MM.1S (cell line): ENCODE measurements at regions not wholly inside any gene's neighbourhood (a gene's known extent, or its start where the extent isn't known, plus 50 kb on each side); places are given as distances from the start of the nearest gene placed in this dataset.

ENCODE experiments used
- DNase-seq: peaks from one replicate; pipeline ENCODE4 v3.0.0-alpha.2; 2015
- H2AFZ ChIP-seq: fragments of 300-600 bp; sonication (generic); 2 replicates; pipeline ENCODE4 v1.6.0; 2016; ENCODE audit warnings: antibody characterized with exemption, low read length
- H3F3A ChIP-seq: fragments of 300-600 bp; sonication (generic); 2 replicates; pipeline ENCODE4 v1.6.1; 2016; ENCODE audit warnings: mild to moderate bottlenecking, antibody characterized with exemption, low read length, moderate library complexity, mixed read lengths; ENCODE audit not compliant: insufficient read depth
- H3K27ac ChIP-seq: fragments of 300-600 bp; sonication (generic); 2 replicates; pipeline ENCODE4 v1.5.1; 2016; ENCODE audit warnings: mild to moderate bottlenecking, low read length
- H3K27me3 ChIP-seq: fragments of 300-600 bp; sonication (generic); replicated peaks from 2 replicates; pipeline ENCODE4 v1.6.0; 2016; ENCODE audit warnings: low read length; ENCODE audit not compliant: insufficient read depth
- H3K36me3 ChIP-seq: fragments of 300-600 bp; sonication (generic); replicated peaks from 2 replicates; pipeline ENCODE4 v1.6.1; 2016; ENCODE audit warnings: mild to moderate bottlenecking, low read length, mixed read lengths; ENCODE audit not compliant: insufficient read depth
- H3K4me1 ChIP-seq: fragments of 300-600 bp; sonication (generic); 2 replicates; pipeline ENCODE4 v1.6.1; 2016; ENCODE audit warnings: low read length, mixed read lengths
- H3K4me2 ChIP-seq: fragments of 300-600 bp; sonication (generic); 2 replicates; pipeline ENCODE4 v1.6.0; 2016; ENCODE audit warnings: low read depth, low read length
- H3K4me3 ChIP-seq: fragments of 300-600 bp; sonication (generic); 2 replicates; pipeline ENCODE4 v1.5.1; 2016; ENCODE audit warnings: low read length, mixed read lengths
- H3K79me2 ChIP-seq: fragments of 300-600 bp; sonication (generic); 2 replicates; pipeline ENCODE4 v1.6.1; 2016; ENCODE audit warnings: mixed run types, low read length, mixed read lengths
- H3K9ac ChIP-seq: fragments of 300-600 bp; sonication (generic); 2 replicates; pipeline ENCODE4 v1.6.1; 2016; ENCODE audit warnings: low read length, mixed read lengths
- H3K9me2 ChIP-seq: fragments of 300-600 bp; sonication (generic); replicated peaks from 2 replicates; pipeline ENCODE4 v1.6.1; 2016; ENCODE audit warnings: mild to moderate bottlenecking, low read length, mixed read lengths; ENCODE audit not compliant: insufficient read depth
- H3K9me3 ChIP-seq: fragments of 300-600 bp; sonication (generic); replicated peaks from 2 replicates; pipeline ENCODE4 v1.6.1; 2016; ENCODE audit warnings: mild to moderate bottlenecking, low read length, mixed read lengths; ENCODE audit not compliant: insufficient read depth
- H4K20me1 ChIP-seq: fragments of 300-600 bp; sonication (generic); 2 replicates; pipeline ENCODE4 v1.6.1; 2016; ENCODE audit warnings: mild to moderate bottlenecking, low read length, moderate library complexity, mixed read lengths; ENCODE audit not compliant: insufficient read depth
- EZH2 ChIP-seq: fragments of 300-600 bp; sonication (generic); optimal IDR thresholded peaks from 2 replicates; pipeline ENCODE3; 2017; ENCODE audit warnings: low read depth, mild to moderate bottlenecking, antibody characterized with exemption, low read length, mixed read lengths
- EZH2phosphoT487 ChIP-seq: fragments of 300-600 bp; sonication (generic); IDR thresholded peaks from 2 replicates; pipeline ENCODE4 v1.6.1; 2018; ENCODE audit warnings: antibody characterized with exemption, low read length
- TF ChIP-seq, protein P1 (sequence below): fragments of 300-600 bp; sonication (generic); IDR thresholded peaks from 2 replicates; pipeline ENCODE4 v1.5.1; 2016; ENCODE audit warnings: antibody characterized with exemption, low read length, mixed read lengths

DNA sequence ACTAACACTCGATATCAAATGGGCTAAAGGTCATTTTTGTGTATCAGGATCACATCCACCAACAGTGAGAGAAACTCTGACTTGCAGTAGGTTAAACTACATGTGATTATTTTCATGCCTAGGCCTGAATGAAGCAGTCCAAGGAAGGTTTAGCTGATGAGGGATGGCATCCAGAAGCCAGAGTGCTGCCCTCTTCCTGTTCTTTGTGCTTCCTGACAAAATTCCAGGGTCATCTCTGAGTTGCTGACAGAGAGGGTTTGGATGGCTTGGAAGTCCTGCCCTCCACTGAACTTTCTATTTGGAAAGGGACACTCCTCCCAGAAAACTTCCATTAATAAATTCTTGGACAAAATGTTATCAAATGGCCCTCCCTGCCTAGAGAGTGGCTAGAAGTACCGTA, 728.3 kb upstream of the SLC10A2 start:
- TF ChIP-seq EZH2: no peak
- no peaks in the 10 kb centered on the region for H3K4me1 ChIP-seq
- H3F3A ChIP-seq: no peaks in the 10 kb centered on the region
- DNase-seq: no peak
- H2AFZ ChIP-seq: no peak overlapping the region
- no peak overlapping the region for H3K9ac ChIP-seq
- H3K4me2 ChIP-seq: no peak overlapping the region
- H3K9me3 ChIP-seq: no peaks in the 10 kb centered on the region
- no peaks in the 10 kb centered on the region for H3K9me2 ChIP-seq
- no peak overlapping the region for H3K27ac ChIP-seq
- no peaks in the 10 kb centered on the region for H4K20me1 ChIP-seq
- no peaks in the 10 kb centered on the region for H3K36me3 ChIP-seq
- H3K79me2 ChIP-seq: no peaks in the 10 kb centered on the region
- no peak overlapping the region for H3K4me3 ChIP-seq
- no peaks in the 10 kb centered on the region for H3K27me3 ChIP-seq

DNA sequence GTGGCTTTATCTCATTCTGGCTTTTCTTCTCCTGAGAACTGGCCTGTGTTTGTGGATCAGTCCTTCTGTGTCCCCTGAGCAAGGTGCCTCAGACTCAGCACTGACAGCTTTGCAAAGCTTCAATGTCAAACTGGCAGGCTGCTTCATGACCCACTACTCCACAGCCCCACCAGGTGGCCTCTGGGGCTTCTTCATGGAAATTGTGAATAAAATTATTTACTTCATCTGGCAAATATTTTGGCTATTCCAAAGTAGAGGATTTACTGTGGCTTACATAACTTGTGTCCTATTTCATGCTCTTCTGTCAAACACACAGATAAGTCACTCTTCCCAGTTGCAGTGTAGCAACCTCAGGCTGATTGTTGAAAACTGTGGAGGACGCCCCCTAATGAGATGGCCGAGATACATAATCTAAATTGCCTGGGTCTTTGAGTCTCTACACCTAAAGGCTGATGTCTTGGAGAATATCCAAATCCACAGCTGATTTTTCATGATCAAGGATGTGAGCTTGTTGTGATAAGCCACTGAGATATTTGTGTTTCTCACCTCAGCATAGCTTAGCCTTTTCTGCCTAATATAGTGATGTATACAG, 721.9 kb upstream of the SLC10A2 start:
- no peaks in the 10 kb centered on the region for H3K36me3 ChIP-seq
- no peak overlapping the region for H3K4me2 ChIP-seq
- no peak for DNase-seq
- H4K20me1 ChIP-seq: no peaks in the 10 kb centered on the region
- no peak for TF ChIP-seq EZH2phosphoT487
- TF ChIP-seq, protein P1, sequence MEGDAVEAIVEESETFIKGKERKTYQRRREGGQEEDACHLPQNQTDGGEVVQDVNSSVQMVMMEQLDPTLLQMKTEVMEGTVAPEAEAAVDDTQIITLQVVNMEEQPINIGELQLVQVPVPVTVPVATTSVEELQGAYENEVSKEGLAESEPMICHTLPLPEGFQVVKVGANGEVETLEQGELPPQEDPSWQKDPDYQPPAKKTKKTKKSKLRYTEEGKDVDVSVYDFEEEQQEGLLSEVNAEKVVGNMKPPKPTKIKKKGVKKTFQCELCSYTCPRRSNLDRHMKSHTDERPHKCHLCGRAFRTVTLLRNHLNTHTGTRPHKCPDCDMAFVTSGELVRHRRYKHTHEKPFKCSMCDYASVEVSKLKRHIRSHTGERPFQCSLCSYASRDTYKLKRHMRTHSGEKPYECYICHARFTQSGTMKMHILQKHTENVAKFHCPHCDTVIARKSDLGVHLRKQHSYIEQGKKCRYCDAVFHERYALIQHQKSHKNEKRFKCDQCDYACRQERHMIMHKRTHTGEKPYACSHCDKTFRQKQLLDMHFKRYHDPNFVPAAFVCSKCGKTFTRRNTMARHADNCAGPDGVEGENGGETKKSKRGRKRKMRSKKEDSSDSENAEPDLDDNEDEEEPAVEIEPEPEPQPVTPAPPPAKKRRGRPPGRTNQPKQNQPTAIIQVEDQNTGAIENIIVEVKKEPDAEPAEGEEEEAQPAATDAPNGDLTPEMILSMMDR: peak; percentile 16
- no peak for TF ChIP-seq EZH2
- no peak overlapping the region for H3K9ac ChIP-seq
- no peaks in the 10 kb centered on the region for H3K79me2 ChIP-seq
- H3K9me2 ChIP-seq: no peaks in the 10 kb centered on the region
- H3K27me3 ChIP-seq: no peaks in the 10 kb centered on the region
- no peak overlapping the region for H2AFZ ChIP-seq
- no peaks in the 10 kb centered on the region for H3K4me1 ChIP-seq
- H3K9me3 ChIP-seq: no peaks in the 10 kb centered on the region
- no peak overlapping the region for H3K4me3 ChIP-seq
- no peaks in the 10 kb centered on the region for H3F3A ChIP-seq
- H3K27ac ChIP-seq: no peak overlapping the region

DNA sequence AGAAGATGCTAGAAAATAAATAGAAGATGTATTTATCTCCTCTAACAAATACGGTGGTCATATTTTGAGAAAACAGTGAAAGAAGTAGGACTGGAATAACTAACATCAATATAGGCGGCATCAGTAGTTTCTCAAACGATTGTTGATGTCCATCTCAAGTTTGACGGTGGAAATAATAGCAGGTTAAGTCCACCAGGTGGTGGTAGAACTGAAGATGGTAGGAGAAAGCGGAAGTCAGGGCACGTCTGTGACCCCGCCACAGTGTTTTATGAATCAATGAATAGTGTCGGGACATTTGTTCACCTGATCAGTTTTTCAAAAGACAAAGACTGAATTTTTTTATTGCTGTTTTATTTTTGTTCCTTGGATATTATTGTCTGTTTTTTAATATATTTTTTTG, 706.4 kb upstream of the SLC10A2 start:
- no peaks in the 10 kb centered on the region for H3K9me2 ChIP-seq
- H3K27me3 ChIP-seq: no peaks in the 10 kb centered on the region
- no peak overlapping the region for H2AFZ ChIP-seq
- no peak for TF ChIP-seq EZH2phosphoT487
- no peak for TF ChIP-seq EZH2
- TF ChIP-seq, protein P1: no peak
- no peaks in the 10 kb centered on the region for H3K9me3 ChIP-seq
- DNase-seq: no peak
- H3K9ac ChIP-seq: no peak overlapping the region
- no peak overlapping the region for H3K4me2 ChIP-seq
- no peaks in the 10 kb centered on the region for H3F3A ChIP-seq
- no peaks in the 10 kb centered on the region for H3K36me3 ChIP-seq
- no peaks in the 10 kb centered on the region for H4K20me1 ChIP-seq
- H3K27ac ChIP-seq: no peak overlapping the region
- H3K4me1 ChIP-seq: no peaks in the 10 kb centered on the region
- no peak overlapping the region for H3K4me3 ChIP-seq
- no peaks in the 10 kb centered on the region for H3K79me2 ChIP-seq

DNA sequence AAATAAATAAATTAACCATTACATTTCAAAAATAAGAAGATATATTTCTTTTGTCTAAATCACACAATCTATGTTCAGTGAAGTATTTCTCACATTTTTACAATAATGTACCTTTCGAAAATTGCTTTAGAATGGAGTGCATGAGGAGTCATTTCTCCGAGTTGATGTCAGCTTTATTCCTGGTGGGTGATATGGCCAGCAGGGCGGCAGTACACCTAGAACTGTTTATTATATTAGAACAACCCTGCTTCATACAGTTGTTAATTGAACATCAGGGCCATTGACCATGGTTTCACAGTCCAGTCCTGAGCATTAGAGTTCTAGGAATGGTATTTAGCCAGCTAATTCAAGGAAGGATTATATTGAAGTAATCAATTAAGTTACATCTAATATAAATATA, 696.3 kb upstream of the SLC10A2 start:
- H3K4me3 ChIP-seq: no peak overlapping the region
- no peak overlapping the region for H3K4me2 ChIP-seq
- no peaks in the 10 kb centered on the region for H3K4me1 ChIP-seq
- no peak overlapping the region for H3K9ac ChIP-seq
- no peaks in the 10 kb centered on the region for H3K9me2 ChIP-seq
- no peaks in the 10 kb centered on the region for H3F3A ChIP-seq
- H3K36me3 ChIP-seq: no peaks in the 10 kb centered on the region
- H3K79me2 ChIP-seq: no peaks in the 10 kb centered on the region
- H3K27me3 ChIP-seq: no peaks in the 10 kb centered on the region
- H3K9me3 ChIP-seq: no peaks in the 10 kb centered on the region
- H2AFZ ChIP-seq: no peak overlapping the region
- no peak overlapping the region for H3K27ac ChIP-seq
- no peak for DNase-seq
- no peak for TF ChIP-seq EZH2phosphoT487
- TF ChIP-seq, protein P1: no peak
- TF ChIP-seq EZH2: no peak
- no peaks in the 10 kb centered on the region for H4K20me1 ChIP-seq
